SU-DHL-6 (cell line): ENCODE measurements at regions not wholly inside any gene's neighbourhood (a gene's known extent, or its start where the extent isn't known, plus 50 kb on each side); places are given as distances from the start of the nearest gene placed in this dataset.

Source experiments
- H2AFZ ChIP-seq: fragments of 200-600 bp; sonication (generic); 2 replicates; pipeline ENCODE4 v1.6.1; 2014; ENCODE audit warnings: low read depth, mild to moderate bottlenecking, moderate library complexity, mixed read lengths, antibody characterized with exemption, low read length; ENCODE audit not compliant: severe bottlenecking
- H3F3A ChIP-seq: fragments of 200-600 bp; shearing (Covaris generic); 2 replicates; pipeline ENCODE4 v1.6.0; 2016; ENCODE audit warnings: antibody characterized with exemption, mild to moderate bottlenecking; ENCODE audit not compliant: insufficient read depth
- H3K27ac ChIP-seq: fragments of 200-600 bp; sonication (generic); 2 replicates; pipeline ENCODE4 v1.5.1; 2016; ENCODE audit warnings: low read depth, mild to moderate bottlenecking, low read length, moderate library complexity, mixed read lengths
- H3K27me3 ChIP-seq: fragments of 200-600 bp; sonication (generic), shearing (Covaris generic); 2 replicates; pipeline ENCODE4 v1.6.0; 2014; ENCODE audit warnings: mild to moderate bottlenecking, low read length
- H3K36me3 ChIP-seq: fragments of 200-600 bp; sonication (generic); 2 replicates; pipeline ENCODE4 v1.6.1; 2014; ENCODE audit warnings: mild to moderate bottlenecking, low read length, mixed read lengths
- H3K4me2 ChIP-seq: fragments of 300-600, 200-600 bp; shearing (Covaris generic), sonication (generic); 2 replicates; pipeline ENCODE4 v1.6.0; 2014; ENCODE audit warnings: low read length, low read depth, mild to moderate bottlenecking; ENCODE audit not compliant: poor library complexity, severe bottlenecking
- H3K4me3 ChIP-seq: fragments of 200-600 bp; sonication (generic); 2 replicates; pipeline ENCODE4 v1.5.1; 2014; ENCODE audit warnings: antibody characterized with exemption, low read length, mild to moderate bottlenecking, mixed read lengths; ENCODE audit not compliant: insufficient read depth, poor library complexity, severe bottlenecking
- H3K79me2 ChIP-seq: fragments of 200-600 bp; sonication (generic); 2 replicates; pipeline ENCODE4 v1.6.1; 2014; ENCODE audit warnings: mild to moderate bottlenecking, low read length, moderate library complexity; ENCODE audit not compliant: insufficient read depth
- H3K9ac ChIP-seq: fragments of 200-600 bp; sonication (generic); 2 replicates; pipeline ENCODE4 v1.7.0; 2014; ENCODE audit warnings: mild to moderate bottlenecking, low read length
- H3K9me2 ChIP-seq: fragments of 200-600 bp; sonication (generic); replicated peaks from 2 replicates; pipeline ENCODE4 v1.6.1; 2014; ENCODE audit warnings: low read length; ENCODE audit not compliant: insufficient read depth
- H3K9me3 ChIP-seq: fragments of 200-600 bp; sonication (generic); 2 replicates; pipeline ENCODE4 v1.6.1; 2014; ENCODE audit warnings: low read length, mixed read lengths; ENCODE audit not compliant: insufficient read depth
- H4K20me1 ChIP-seq: fragments of 200-600 bp; sonication (generic); 2 replicates; pipeline ENCODE4 v1.6.1; 2014; ENCODE audit warnings: low read depth, mild to moderate bottlenecking, antibody characterized with exemption, low read length, moderate library complexity, mixed read lengths
- CTCF ChIP-seq: fragments of 200-600 bp; sonication (generic); IDR thresholded peaks from one replicate; pipeline ENCODE4 v1.5.1; 2017; ENCODE audit warnings: antibody characterized with exemption, mild to moderate bottlenecking, low read length, moderate library complexity; ENCODE audit not compliant: insufficient read depth, poor library complexity, severe bottlenecking
- EZH2phosphoT487 ChIP-seq: fragments of 200-600 bp; sonication (generic), shearing (Covaris generic); conservative IDR thresholded peaks from 2 replicates; pipeline ENCODE4 v1.6.1; 2018; ENCODE audit warnings: mild to moderate bottlenecking, antibody characterized with exemption, low read length, moderate library complexity, mixed read lengths

- Histone ChIP-seq H3K27me3 (peaks cover 2% of the 10 kb centered on the region; the same call in 1 of the 2 replicates), H3K4me2 (no peak overlapping the region), H3K9me2 (no peaks in the 10 kb centered on the region; the same call in 1 of the 2 replicates), H3K9me3 (peaks cover 22% of the 10 kb centered on the region; the same call in 1 of the 2 replicates), H2AFZ (no peak overlapping the region), H3F3A (no peaks in the 10 kb centered on the region), H3K4me3 (no peak overlapping the region), H3K27ac (no peak overlapping the region), H3K79me2 (no peaks in the 10 kb centered on the region), H4K20me1 (no peaks in the 10 kb centered on the region), H3K36me3 (no peaks in the 10 kb centered on the region), H3K9ac (no peak overlapping the region)
- TF ChIP-seq CTCF = no peak
- TF ChIP-seq EZH2phosphoT487 = no peak
Measured at GRCh38 chr6:4470698-4471210, 305.4 kb upstream of the CDYL start.

GRCh38 chr6:4466769-4467480 lies 309.3 kb upstream of the CDYL start:
- H2AFZ ChIP-seq = no peak overlapping the region
- no peak overlapping the region for H3K27ac ChIP-seq
- H3K4me3 ChIP-seq = no peak overlapping the region
- no peaks in the 10 kb centered on the region for H4K20me1 ChIP-seq
- no peak overlapping the region for H3K4me2 ChIP-seq
- H3K27me3 ChIP-seq = 0 out of 2 replicates have a peak, but pooled peaks cover 1% of the 10 kb centered on the region
- H3K36me3 ChIP-seq = no peaks in the 10 kb centered on the region
- no peaks in the 10 kb centered on the region for H3F3A ChIP-seq
- H3K9me3 ChIP-seq = peaks cover 16% of the 10 kb centered on the region; the same call in 1 of the 2 replicates
- no peaks in the 10 kb centered on the region; the same call in 1 of the 2 replicates for H3K9me2 ChIP-seq
- TF ChIP-seq CTCF (no peak), EZH2phosphoT487 (no peak)
- no peaks in the 10 kb centered on the region for H3K79me2 ChIP-seq
- no peak overlapping the region for H3K9ac ChIP-seq

GRCh38 chr6:4466261-4466660 lies 309.9 kb upstream of the CDYL start:
- H3K27me3 ChIP-seq = no peaks in the 10 kb centered on the region
- no peak for TF ChIP-seq EZH2phosphoT487
- TF ChIP-seq CTCF = no peak
- H3K9ac ChIP-seq = no peak overlapping the region
- H4K20me1 ChIP-seq = no peaks in the 10 kb centered on the region
- H3K4me3 ChIP-seq = no peak overlapping the region
- no peak overlapping the region for H3K4me2 ChIP-seq
- H3K27ac ChIP-seq = no peak overlapping the region
- no peaks in the 10 kb centered on the region; the same call in 1 of the 2 replicates for H3K9me2 ChIP-seq
- H3F3A ChIP-seq = no peaks in the 10 kb centered on the region
- H3K36me3 ChIP-seq = no peaks in the 10 kb centered on the region
- H2AFZ ChIP-seq = no peak overlapping the region
- no peaks in the 10 kb centered on the region for H3K79me2 ChIP-seq
- H3K9me3 ChIP-seq = peaks cover 12% of the 10 kb centered on the region; the same call in 1 of the 2 replicates
